HG02840 (cell line): ENCODE measurements at regions not wholly inside any gene's neighbourhood (a gene's known extent, or its start where the extent isn't known, plus 50 kb on each side); places are given as distances from the start of the nearest gene placed in this dataset.
A peak's percentile ranks its signal among the peaks of the same experiment; 100 is the strongest.

Source experiments
- ATAC-seq: cut with Tn5 transposase; IDR thresholded peaks from one replicate; pipeline ENCODE4 v1.9.1; 2021; ENCODE audit warnings: mild to moderate bottlenecking, moderate library complexity, moderate number of reproducible peaks; ENCODE audit not compliant: unreplicated experiment, low FRiP score

GRCh38 chr11:109914038-109914437 is 179.2 kb upstream of the ZC3H12C start:
- ATAC-seq: no peak

GRCh38 chr11:109914809-109915653 is 178.2 kb upstream of the ZC3H12C start:
- no peak for ATAC-seq

GRCh38 chr11:109926941-109927340 is 166.3 kb upstream of the ZC3H12C start:
- ATAC-seq: no peak

GRCh38 chr11:109929308-109929707 is 163.9 kb upstream of the ZC3H12C start:
- no peak for ATAC-seq

- ATAC-seq: no peak
Measured at GRCh38 chr11:109933126-109933525, 160.1 kb upstream of the ZC3H12C start.

- ATAC-seq: no peak
Measured at GRCh38 chr11:109934151-109934550, 159.0 kb upstream of the ZC3H12C start.

GRCh38 chr11:109936661-109937180 is 156.5 kb upstream of the ZC3H12C start:
- no peak for ATAC-seq

- ATAC-seq: no peak
Measured at GRCh38 chr11:109937968-109938367, 155.2 kb upstream of the ZC3H12C start.

- ATAC-seq: no peak
Measured at GRCh38 chr11:109939166-109939810, 153.9 kb upstream of the ZC3H12C start.

GRCh38 chr11:109940816-109941215 is 152.4 kb upstream of the ZC3H12C start:
- ATAC-seq: no peak

GRCh38 chr11:109945626-109946321 is 147.4 kb upstream of the ZC3H12C start:
- peak; percentile 67 for ATAC-seq

GRCh38 chr11:109946322-109946846 is 146.8 kb upstream of the ZC3H12C start:
- peak; percentile 93 for ATAC-seq

- no peak for ATAC-seq
Measured at GRCh38 chr11:109954534-109954933, 138.7 kb upstream of the ZC3H12C start.

- peak; percentile 57 for ATAC-seq
Measured at GRCh38 chr11:109956124-109956793, 136.9 kb upstream of the ZC3H12C start.

- no peak for ATAC-seq
Measured at GRCh38 chr11:109957000-109957399, 136.2 kb upstream of the ZC3H12C start.

- ATAC-seq: no peak
Measured at GRCh38 chr11:109957601-109958000, 135.6 kb upstream of the ZC3H12C start.

- no peak for ATAC-seq
Measured at GRCh38 chr11:109958131-109958820, 134.9 kb upstream of the ZC3H12C start.

- ATAC-seq: no peak
Measured at GRCh38 chr11:109958821-109959166, 134.4 kb upstream of the ZC3H12C start.

GRCh38 chr11:109960831-109961230 is 132.4 kb upstream of the ZC3H12C start:
- ATAC-seq: no peak

- ATAC-seq: no peak
Measured at GRCh38 chr11:109961261-109961660, 131.9 kb upstream of the ZC3H12C start.
